RWPE1 (cell line): ENCODE measurements at regions not wholly inside any gene's neighbourhood (a gene's known extent, or its start where the extent isn't known, plus 50 kb on each side); places are given as distances from the start of the nearest gene placed in this dataset.

Source experiments
- CTCF ChIA-PET: fragments of 350-600 bp; sonication (Branson Sonifier 250); formaldehyde crosslinking; extraction: SDS; loops from one replicate; lab custom pipeline; 2021; lab: Yijun Ruan, JAX
- POLR2A ChIA-PET: fragments of 400-600 bp; formaldehyde crosslinking; extraction: SDS; loops from one replicate; lab custom pipeline; 2020; ENCODE audit warnings: antibody characterized with exemption; ENCODE audit not compliant: low non-redundant PET; lab: Yijun Ruan, JAX
- DNase-seq: peaks from one replicate; pipeline ENCODE4 v3.0.0; 2012; ENCODE audit warnings: low spot score
- H3K27ac ChIP-seq: fragments of 450-650 bp; 2 replicates; pipeline ENCODE4 v1.5.1; 2017
- CTCF ChIP-seq: fragments of 450-650 bp; conservative IDR thresholded peaks from 2 replicates; pipeline ENCODE4 v1.5.1; 2017; ENCODE audit warnings: low read depth, mild to moderate bottlenecking

GRCh38 chr9:89916001-89916597 is 311.3 kb downstream of the GADD45G start:
- no peak overlapping the region for H3K27ac ChIP-seq
- CTCF ChIA-PET = interaction anchor here (0.6 to 1.2 kb wide), 2 partner anchors 257 to 313 kb away, joined by 3 to 4 read pairs; no protein-coding TSS in a partner anchor
- TF ChIP-seq CTCF = no peak
- POLR2A ChIA-PET = no interaction called here
- no peak for DNase-seq

GRCh38 chr9:89917861-89918260 is 313.0 kb downstream of the GADD45G start:
- DNase-seq = no peak
- no peak for TF ChIP-seq CTCF
- no peak overlapping the region for H3K27ac ChIP-seq
- POLR2A ChIA-PET = no interaction called here
- CTCF ChIA-PET = no interaction called here

- no peak for TF ChIP-seq CTCF
- CTCF ChIA-PET = interaction anchor here (1.2 kb wide), 1 partner anchor 326 kb away, joined by 3 read pairs; no protein-coding TSS in a partner anchor
- POLR2A ChIA-PET = no interaction called here
- DNase-seq = no peak
- H3K27ac ChIP-seq = no peak overlapping the region
Observed at GRCh38 chr9:89919171-89919681, 314.4 kb downstream of the GADD45G start.

GRCh38 chr9:89920131-89920530 is 315.3 kb downstream of the GADD45G start:
- DNase-seq = no peak
- POLR2A ChIA-PET = no interaction called here

GRCh38 chr9:89920951-89921350 is 316.1 kb downstream of the GADD45G start:
- no peak overlapping the region for H3K27ac ChIP-seq
- POLR2A ChIA-PET = no interaction called here
- TF ChIP-seq CTCF = no peak
- CTCF ChIA-PET = interaction anchor here (1.5 kb wide), 1 partner anchor 323 kb away, joined by 5 read pairs; no protein-coding TSS in a partner anchor
- DNase-seq = no peak

More at GRCh38 chr9:89920131-89920530, 315.3 kb downstream of the GADD45G start:
- no peak overlapping the region for H3K27ac ChIP-seq
- CTCF ChIA-PET = interaction anchor here (1.5 kb wide), 1 partner anchor 322 kb away, joined by 5 read pairs; no protein-coding TSS in a partner anchor
- no peak for TF ChIP-seq CTCF

GRCh38 chr9:89922099-89922498 is 317.3 kb downstream of the GADD45G start:
- H3K27ac ChIP-seq = no peak overlapping the region
- DNase-seq = no peak
- no peak for TF ChIP-seq CTCF
- ChIA-PET POLR2A (no interaction called here), CTCF (no interaction called here)
